Suprapubic skin (tissue), 3 donors: ENCODE measurements at regions not wholly inside any gene's neighbourhood (a gene's known extent, or its start where the extent isn't known, plus 50 kb on each side); places are given as distances from the start of the nearest gene placed in this dataset.
"Not testable (repeated sequence)": the region's sequence is repeated elsewhere in the genome, so short reads cannot be mapped to it uniquely, and the experiment has no call there.

ENCODE experiments used
- CTCF ChIP-seq, 2 donors: fragments of 200-600 bp in 1 of 2; fragments of 450-650 bp in 1 of 2; sonication (generic) in 1 of 2; IDR thresholded peaks; one replicate each; pipeline ENCODE4 v1.5.1; 2016 to 2019; ENCODE audit warnings: antibody characterized with exemption in 2 of 2, mild to moderate bottlenecking in 1 of 2, moderate library complexity in 1 of 2
- POLR2AphosphoS5 ChIP-seq, 3 donors: sonication (generic); formaldehyde crosslinking; IDR thresholded peaks; one replicate each; pipeline ENCODE4 v1.6.1; 2017; ENCODE audit warnings: antibody characterized with exemption in 3 of 3

- not testable (repeated sequence) for TF ChIP-seq CTCF, POLR2AphosphoS5 (IDR thresholded peaks at IDR 0.05)
Measured at GRCh38 chr4:3627967-3628867, 96.0 kb upstream of the LRPAP1 start.
